ENCODE measurements at regions not wholly inside any gene's neighbourhood (a gene's known extent, or its start where the extent isn't known, plus 50 kb on each side); places are given as distances from the start of the nearest gene placed in this dataset.

GRCh38 chr2:54397426-54397825 is 58.7 kb upstream of the SPTBN1 start:
- TF ChIP-seq CTCF (IDR thresholded peaks at IDR 0.05) (no peak), POLR2A (IDR thresholded peaks at IDR 0.05) (no peak)

Data from suprapubic skin (tissue), 3 donors.